Osteoblast (primary cell): ENCODE measurements at regions not wholly inside any gene's neighbourhood (a gene's known extent, or its start where the extent isn't known, plus 50 kb on each side); places are given as distances from the start of the nearest gene placed in this dataset.

Source experiments
- DNase-seq: peaks from one replicate; pipeline ENCODE4 v3.0.0; 2011; ENCODE audit warnings: low spot score, mixed read lengths; ENCODE audit not compliant: insufficient read length; ENCODE audit errors: missing footprints
- H2AFZ ChIP-seq: 2 replicates; pipeline ENCODE4 v1.6.0; 2011; ENCODE audit warnings: mild to moderate bottlenecking, low read length
- H3K27ac ChIP-seq: 2 replicates; pipeline ENCODE4 v1.5.1; 2011; ENCODE audit warnings: mild to moderate bottlenecking, low read depth, low read length, moderate library complexity
- H3K27me3 ChIP-seq: 2 replicates; pipeline ENCODE4 v1.6.0; 2012; ENCODE audit warnings: mild to moderate bottlenecking, control low read depth, inconsistent platforms, low read length, moderate library complexity; ENCODE audit not compliant: insufficient read depth
- H3K36me3 ChIP-seq: 2 replicates; pipeline ENCODE4 v1.5.1; 2011; ENCODE audit warnings: mild to moderate bottlenecking, low read length, control low read depth, moderate library complexity; ENCODE audit not compliant: insufficient read depth
- H3K4me1 ChIP-seq: 2 replicates; pipeline ENCODE4 v1.5.1; 2011; ENCODE audit warnings: mild to moderate bottlenecking, low read length, control low read depth, moderate library complexity; ENCODE audit not compliant: insufficient read depth
- H3K4me2 ChIP-seq: 2 replicates; pipeline ENCODE4 v1.6.0; 2011; ENCODE audit warnings: mild to moderate bottlenecking, low read length; ENCODE audit not compliant: insufficient read depth
- H3K4me3 ChIP-seq: fragments of 200-600 bp; sonication (generic); 3 replicates; pipeline ENCODE4 v1.5.1; 2012; ENCODE audit warnings: mild to moderate bottlenecking, low read length, inconsistent platforms; ENCODE audit not compliant: insufficient read depth
- H3K79me2 ChIP-seq: 2 replicates; pipeline ENCODE4 v1.6.0; 2012; ENCODE audit warnings: mild to moderate bottlenecking, low read length, control low read depth, inconsistent platforms; ENCODE audit not compliant: insufficient read depth
- H3K9me3 ChIP-seq: 2 replicates; pipeline ENCODE4 v1.5.1; 2011; ENCODE audit warnings: low read depth, low read length, control low read depth
- H4K20me1 ChIP-seq: 2 replicates; pipeline ENCODE4 v1.6.0; 2012; ENCODE audit warnings: mild to moderate bottlenecking, low read length, control low read depth; ENCODE audit not compliant: insufficient read depth
- CTCF ChIP-seq: IDR thresholded peaks from 2 replicates; pipeline ENCODE4 v1.5.1; 2011; ENCODE audit warnings: mild to moderate bottlenecking, low read depth, low read length, moderate library complexity; ENCODE audit errors: extremely low read depth

GRCh38 chr20:11301699-11302098 lies 616.0 kb upstream of the BTBD3 start:
- H3K27ac ChIP-seq, result no peak overlapping the region
- no peaks in the 10 kb centered on the region for H3K36me3 ChIP-seq
- H4K20me1 ChIP-seq, result no peaks in the 10 kb centered on the region
- no peak overlapping the region for H3K4me3 ChIP-seq
- TF ChIP-seq CTCF, result no peak
- H3K27me3 ChIP-seq, result no peaks in the 10 kb centered on the region
- no peaks in the 10 kb centered on the region for H3K4me1 ChIP-seq
- no peaks in the 10 kb centered on the region for H3K9me3 ChIP-seq
- DNase-seq, result no peak
- no peaks in the 10 kb centered on the region for H3K79me2 ChIP-seq
- H3K4me2 ChIP-seq, result no peak overlapping the region
- no peak overlapping the region for H2AFZ ChIP-seq

GRCh38 chr20:11302436-11302835 lies 615.3 kb upstream of the BTBD3 start:
- Histone ChIP-seq H3K27me3 (no peaks in the 10 kb centered on the region), H3K36me3 (no peaks in the 10 kb centered on the region), H3K4me2 (no peak overlapping the region), H3K27ac (no peak overlapping the region), H3K9me3 (no peaks in the 10 kb centered on the region), H3K4me1 (no peaks in the 10 kb centered on the region), H3K79me2 (no peaks in the 10 kb centered on the region), H4K20me1 (no peaks in the 10 kb centered on the region), H3K4me3 (no peak overlapping the region), H2AFZ (no peak overlapping the region)
- no peak for DNase-seq
- no peak for TF ChIP-seq CTCF

GRCh38 chr20:11304795-11305194 lies 612.9 kb upstream of the BTBD3 start:
- Histone ChIP-seq H3K4me2 (no peak overlapping the region), H3K27ac (no peak overlapping the region), H3K36me3 (no peaks in the 10 kb centered on the region), H3K9me3 (no peaks in the 10 kb centered on the region), H3K79me2 (no peaks in the 10 kb centered on the region), H3K4me1 (no peaks in the 10 kb centered on the region), H3K27me3 (no peaks in the 10 kb centered on the region), H3K4me3 (no peak overlapping the region), H4K20me1 (no peaks in the 10 kb centered on the region), H2AFZ (no peak overlapping the region)
- no peak for TF ChIP-seq CTCF
- no peak for DNase-seq

GRCh38 chr20:11305406-11305805 lies 612.3 kb upstream of the BTBD3 start:
- no peak for DNase-seq
- Histone ChIP-seq H3K4me1 (no peaks in the 10 kb centered on the region), H3K79me2 (no peaks in the 10 kb centered on the region), H2AFZ (no peak overlapping the region), H4K20me1 (no peaks in the 10 kb centered on the region), H3K27me3 (no peaks in the 10 kb centered on the region), H3K4me2 (no peak overlapping the region), H3K27ac (no peak overlapping the region), H3K4me3 (no peak overlapping the region), H3K9me3 (no peaks in the 10 kb centered on the region), H3K36me3 (no peaks in the 10 kb centered on the region)
- no peak for TF ChIP-seq CTCF
